Keratinocyte (primary cell): ENCODE measurements at regions not wholly inside any gene's neighbourhood (a gene's known extent, or its start where the extent isn't known, plus 50 kb on each side); places are given as distances from the start of the nearest gene placed in this dataset.

ENCODE experiments used
- DNase-seq: peaks from one replicate; pipeline ENCODE4 v3.0.0-alpha.2; 2011; ENCODE audit warnings: low read depth, missing footprints, low spot score
- FAIRE-seq: peaks from 2 replicates; lab custom pipeline; 2011; peaks lifted over from hg19 to GRCh38; lab: Jason Lieb, UNC
- H2AFZ ChIP-seq: 2 replicates; pipeline ENCODE4 v1.6.0; 2012; ENCODE audit warnings: low read length, control low read depth, inconsistent platforms; ENCODE audit not compliant: control insufficient read depth
- H3K27ac ChIP-seq: 2 replicates; pipeline ENCODE4 v1.5.1; 2011; ENCODE audit warnings: low read length; ENCODE audit not compliant: control insufficient read depth, insufficient read depth
- H3K27me3 ChIP-seq: 3 replicates; pipeline ENCODE4 v1.6.0; 2011; ENCODE audit warnings: low read length; ENCODE audit not compliant: control insufficient read depth, insufficient read depth; ENCODE audit errors: extremely low read depth
- H3K36me3 ChIP-seq, 2 experiments: 2 replicates in 1 of 2; 3 replicates in 1 of 2; pipeline ENCODE4 v1.5.1; 2011; ENCODE audit warnings: low read length in 2 of 2, mild to moderate bottlenecking in 1 of 2; ENCODE audit not compliant: control insufficient read depth in 2 of 2, insufficient read depth in 2 of 2; ENCODE audit errors: extremely low read depth in 1 of 2
- H3K4me1 ChIP-seq: 3 replicates; pipeline ENCODE4 v1.5.1; 2011; ENCODE audit warnings: low read length; ENCODE audit not compliant: control insufficient read depth, insufficient read depth; ENCODE audit errors: extremely low read depth
- H3K4me2 ChIP-seq: 3 replicates; pipeline ENCODE4 v1.6.0; 2011; ENCODE audit warnings: low read depth, low read length; ENCODE audit not compliant: control insufficient read depth, insufficient read depth; ENCODE audit errors: extremely low read depth
- H3K4me3 ChIP-seq, 3 experiments: fragments of 200-600 bp in 1 of 3; sonication (generic) in 1 of 3; 2 replicates in 2 of 3; 3 replicates in 1 of 3; pipeline ENCODE4 v1.5.1; 2011 to 2016; ENCODE audit warnings: low read length in 3 of 3, mild to moderate bottlenecking in 3 of 3, control low read depth in 2 of 3, inconsistent platforms in 1 of 3, low read depth in 1 of 3, mixed read lengths in 1 of 3, mixed run types in 1 of 3, moderate library complexity in 1 of 3; ENCODE audit not compliant: control insufficient read depth in 2 of 3, insufficient read depth in 2 of 3; ENCODE audit errors: extremely low read depth in 1 of 3
- H3K79me2 ChIP-seq: 2 replicates; pipeline ENCODE4 v1.6.0; 2012; ENCODE audit warnings: low read length; ENCODE audit not compliant: control insufficient read depth, insufficient read depth
- H3K9ac ChIP-seq: 3 replicates; pipeline ENCODE4 v1.6.0; 2011; ENCODE audit warnings: low read length; ENCODE audit not compliant: control insufficient read depth, insufficient read depth; ENCODE audit errors: extremely low read depth
- H3K9me1 ChIP-seq: 3 replicates; pipeline ENCODE4 v1.6.0; 2011; ENCODE audit warnings: low read length; ENCODE audit not compliant: control insufficient read depth, insufficient read depth; ENCODE audit errors: extremely low read depth
- H3K9me3 ChIP-seq: 2 replicates; pipeline ENCODE4 v1.5.1; 2012; ENCODE audit warnings: low read depth, low read length; ENCODE audit not compliant: control insufficient read depth
- H4K20me1 ChIP-seq: 3 replicates; pipeline ENCODE4 v1.6.0; 2011; ENCODE audit warnings: low read length; ENCODE audit not compliant: control insufficient read depth, insufficient read depth; ENCODE audit errors: extremely low read depth
- CTCF ChIP-seq, 3 experiments: IDR thresholded peaks in 1 of 3; conservative IDR thresholded peaks in 1 of 3; optimal IDR thresholded peaks in 1 of 3; 2 replicates in 2 of 3; 3 replicates in 1 of 3; pipeline versions ENCODE3 to v1.5.1; 2011; ENCODE audit warnings: low read length in 3 of 3, mild to moderate bottlenecking in 3 of 3, moderate library complexity in 2 of 3, control low read depth in 1 of 3, inconsistent platforms in 1 of 3; ENCODE audit not compliant: insufficient read depth in 2 of 3; ENCODE audit errors: extremely low read depth in 1 of 3
- EZH2 ChIP-seq: IDR thresholded peaks from one replicate; pipeline ENCODE4 v1.6.1; 2012; ENCODE audit warnings: inconsistent platforms, mild to moderate bottlenecking, low read length, moderate library complexity
- dilution Hi-C: fragments of 300-500 bp; cut with MboI; formaldehyde crosslinking; loops from one replicate; pipeline ENCODE4 v1.7.0; 2020; ENCODE audit warnings: low sequenced_read_pairs; ENCODE audit not compliant: extremely low pct_ligation_motif_present

GRCh38 chr7:79953130-79953529, 181.5 kb upstream of the GNAI1 start:
- DNase-seq: no peak
- no peak for TF ChIP-seq CTCF (optimal IDR thresholded peaks at IDR 0.05 in 1 of 3, IDR thresholded peaks at IDR 0.05 in 1 of 3, conservative IDR thresholded peaks at IDR 0.05 in 1 of 3; ENCODE audit: extremely low read depth in 1 of 3, insufficient read depth in 2 of 3, low read length in 3 of 3)
- no peak for TF ChIP-seq EZH2
- Histone ChIP-seq H3K4me1 (no peaks in the 10 kb centered on the region), H2AFZ (no peak overlapping the region), H3K79me2 (no peaks in the 10 kb centered on the region), H3K9me1 (no peaks in the 10 kb centered on the region), H3K4me3 (no peak overlapping the region), H3K9ac (no peak overlapping the region), H3K36me3 (no peaks in the 10 kb centered on the region), H3K27me3 (no peaks in the 10 kb centered on the region), H3K4me2 (no peak overlapping the region), H3K9me3 (no peaks in the 10 kb centered on the region), H3K27ac (no peak overlapping the region), H4K20me1 (no peaks in the 10 kb centered on the region)
- no peak for FAIRE-seq
- dilution Hi-C loops: no loop called here

GRCh38 chr7:79952399-79952798, 182.2 kb upstream of the GNAI1 start:
- Histone ChIP-seq H3K4me3 (no peak overlapping the region), H3K9me1 (no peaks in the 10 kb centered on the region), H3K27ac (no peak overlapping the region), H3K4me1 (no peaks in the 10 kb centered on the region), H2AFZ (no peak overlapping the region), H3K9ac (no peak overlapping the region), H3K27me3 (no peaks in the 10 kb centered on the region), H4K20me1 (no peaks in the 10 kb centered on the region), H3K79me2 (no peaks in the 10 kb centered on the region), H3K4me2 (no peak overlapping the region), H3K9me3 (no peaks in the 10 kb centered on the region), H3K36me3 (no peaks in the 10 kb centered on the region)
- no peak for FAIRE-seq
- no peak for DNase-seq
- TF ChIP-seq CTCF (optimal IDR thresholded peaks at IDR 0.05 in 1 of 3, IDR thresholded peaks at IDR 0.05 in 1 of 3, conservative IDR thresholded peaks at IDR 0.05 in 1 of 3; ENCODE audit: extremely low read depth in 1 of 3, insufficient read depth in 2 of 3, low read length in 3 of 3) (no peak), EZH2 (no peak)
- dilution Hi-C loops: no loop called here
